GM12878 (cell line): ENCODE measurements at regions not wholly inside any gene's neighbourhood (a gene's known extent, or its start where the extent isn't known, plus 50 kb on each side); places are given as distances from the start of the nearest gene placed in this dataset.

Experiments
- ATAC-seq: fragments of 200-7000 bp; cut with Tn5 transposase; 3 replicates; pipeline ENCODE4 v1.9.1; 2020; ENCODE audit warnings: mild to moderate bottlenecking, moderate library complexity
- BruUV-seq: library from RNA; stranded (reverse); fragments of 400-500 nt; replicated peaks from 2 replicates; lab custom pipeline; 2021; lab: Mats Ljungman, UMichigan
- CTCF ChIA-PET: fragments of 300-600 bp; sonication (Branson Sonifier 250); formaldehyde crosslinking; extraction: SDS; loops from one replicate; lab custom pipeline; 2021; ENCODE audit warnings: inconsistent platforms; lab: Yijun Ruan, JAX
- POLR2A ChIA-PET: fragments of 350-600 bp; formaldehyde crosslinking; extraction: SDS; loops from one replicate; lab custom pipeline; 2021; ENCODE audit warnings: inconsistent platforms; lab: Charles Lee
- RAD21 ChIA-PET: fragments of 300-600 bp; sonication (Branson Sonifier 250); formaldehyde crosslinking; loops from one replicate; lab custom pipeline; 2023; ENCODE audit warnings: antibody characterized with exemption; ENCODE audit not compliant: unreplicated experiment; lab: Charles Lee
- SMC1A ChIA-PET: fragments of 300-600 bp; sonication (Branson Sonifier 250); formaldehyde crosslinking; loops from one replicate; lab custom pipeline; 2023; ENCODE audit not compliant: unreplicated experiment, uncharacterized antibody; lab: Charles Lee
- DNase-seq: peaks from one replicate; pipeline ENCODE4 v3.0.0-alpha.2; 2011; ENCODE audit warnings: low read depth, low spot score
- FAIRE-seq: peaks from 3 replicates; lab custom pipeline; 2011; peaks lifted over from hg19 to GRCh38; lab: Jason Lieb, UNC
- H2AFZ ChIP-seq: 2 replicates; pipeline ENCODE4 v1.6.0; 2011; ENCODE audit warnings: low read depth, low read length, control low read depth; ENCODE audit not compliant: control insufficient read depth
- H3K27ac ChIP-seq: 2 replicates; pipeline ENCODE4 v1.5.1; 2011; ENCODE audit warnings: control low read depth; ENCODE audit not compliant: control insufficient read depth, insufficient read depth
- H3K27me3 ChIP-seq, 2 experiments: replicated peaks in 1 of 2; 2 replicates each; pipeline versions ENCODE4 v1.6.0 to v1.6.1; 2011; ENCODE audit warnings: low read length in 1 of 2; ENCODE audit not compliant: control insufficient read depth in 2 of 2, insufficient read depth in 2 of 2
- H3K36me3 ChIP-seq, 2 experiments: 2 replicates each; pipeline ENCODE4 v1.5.1; 2011; ENCODE audit warnings: low read length in 1 of 2; ENCODE audit not compliant: control insufficient read depth in 2 of 2, insufficient read depth in 2 of 2
- H3K4me1 ChIP-seq: 2 replicates; pipeline ENCODE4 v1.6.1; 2011; ENCODE audit warnings: mild to moderate bottlenecking, low read length, moderate library complexity, mixed read lengths; ENCODE audit not compliant: control insufficient read depth, insufficient read depth
- H3K4me2 ChIP-seq: 2 replicates; pipeline ENCODE4 v1.6.0; 2011; ENCODE audit warnings: control low read depth; ENCODE audit not compliant: control insufficient read depth, insufficient read depth
- H3K4me3 ChIP-seq: fragments of 200-600 bp; sonication (generic); 2 replicates; pipeline ENCODE4 v1.5.1; 2016
- H3K79me2 ChIP-seq: 2 replicates; pipeline ENCODE4 v1.6.0; 2011; ENCODE audit warnings: low read length; ENCODE audit not compliant: control insufficient read depth, insufficient read depth
- H3K9ac ChIP-seq: 2 replicates; pipeline ENCODE4 v1.8.0; 2011; ENCODE audit warnings: low read length, control low read depth, mixed read lengths; ENCODE audit not compliant: control insufficient read depth, insufficient read depth
- H3K9me3 ChIP-seq: replicated peaks from 3 replicates; pipeline ENCODE4 v1.5.1; 2011; ENCODE audit warnings: mild to moderate bottlenecking, low read length; ENCODE audit not compliant: control insufficient read depth, insufficient read depth
- H4K20me1 ChIP-seq: 2 replicates; pipeline ENCODE4 v1.6.0; 2011; ENCODE audit not compliant: control insufficient read depth, insufficient read depth
- ATF7 ChIP-seq: fragments of 450-650 bp; IDR thresholded peaks from 2 replicates; pipeline ENCODE4 v1.6.1; 2016; ENCODE audit warnings: low read depth, mild to moderate bottlenecking
- CBFB ChIP-seq: IDR thresholded peaks from 2 replicates; pipeline ENCODE4 v1.6.1; 2016; ENCODE audit warnings: antibody characterized with exemption, low read depth
- CBX3 ChIP-seq: fragments of 200-600 bp; sonication (generic); IDR thresholded peaks from 2 replicates; pipeline ENCODE4 v1.6.1; 2016; ENCODE audit warnings: low read depth, borderline replicate concordance
- EZH2 ChIP-seq: IDR thresholded peaks from 2 replicates; pipeline ENCODE4 v1.6.1; 2012; ENCODE audit warnings: low read depth, mild to moderate bottlenecking, control low read depth, inconsistent platforms, low read length, borderline replicate concordance; ENCODE audit not compliant: control insufficient read depth
- FOXM1 ChIP-seq: IDR thresholded peaks from 2 replicates; pipeline ENCODE4 v1.6.1; 2012; ENCODE audit warnings: low read depth, mild to moderate bottlenecking, inconsistent platforms, low read length, moderate library complexity
- IKZF2 ChIP-seq, 2 experiments: fragments of 450-650 bp; IDR thresholded peaks; 2 replicates each; pipeline ENCODE4 v1.6.1; 2017; ENCODE audit warnings: mild to moderate bottlenecking in 2 of 2, moderate library complexity in 2 of 2
- KDM1A ChIP-seq: fragments of 200-600 bp; sonication (generic); IDR thresholded peaks from 2 replicates; pipeline ENCODE4 v1.6.1; 2016; ENCODE audit warnings: borderline replicate concordance
- NBN ChIP-seq: fragments of 450-650 bp; IDR thresholded peaks from 2 replicates; pipeline ENCODE4 v1.6.1; 2016
- RAD51 ChIP-seq: fragments of 450-650 bp; IDR thresholded peaks from 2 replicates; pipeline ENCODE4 v1.6.1; 2016; ENCODE audit warnings: moderate library complexity, mild to moderate bottlenecking, inconsistent platforms
- SMARCA5 ChIP-seq: fragments of 450-650 bp; IDR thresholded peaks from 2 replicates; pipeline ENCODE4 v1.6.1; 2017; ENCODE audit warnings: mild to moderate bottlenecking
- SPI1 ChIP-seq: IDR thresholded peaks from 2 replicates; pipeline ENCODE4 v1.6.1; 2011; ENCODE audit warnings: low read depth, mild to moderate bottlenecking, low read length, moderate library complexity, borderline replicate concordance; ENCODE audit not compliant: insufficient read depth
- STAT3 ChIP-seq: IDR thresholded peaks from 2 replicates; pipeline ENCODE4 v1.6.1; 2011; ENCODE audit warnings: low read depth, low read length, improper control_type of control experiment
- SUZ12 ChIP-seq: fragments of 200-600 bp; sonication (generic); IDR thresholded peaks from one replicate; pipeline ENCODE4 v1.6.1; 2018; ENCODE audit warnings: antibody characterized with exemption, mild to moderate bottlenecking; ENCODE audit not compliant: unreplicated experiment
- WRNIP1 ChIP-seq: IDR thresholded peaks from 2 replicates; pipeline ENCODE4 v1.6.1; 2011; ENCODE audit warnings: low read depth, low read length, improper control_type of control experiment, borderline replicate concordance
- WGBS: methylation state at CpG from one replicate; pipeline ENCODE4 v1.1.6; 2016; ENCODE audit warnings: low lambda C conversion rate; ENCODE audit not compliant: insufficient replicate concordance, insufficient coverage; ENCODE audit errors: missing lambda C conversion rate; 5-methylcytosine and 5-hydroxymethylcytosine counted together
- in situ Hi-C: fragments of 300-500 bp; cut with MboI; formaldehyde crosslinking; loops from 9 replicates; pipeline ENCODE4 v1.14.3; 2018; ENCODE audit warnings: mixed read lengths
- intact Hi-C: fragments of 100-400 bp; cut with micrococcal nuclease; formaldehyde crosslinking; loops from one replicate; pipeline ENCODE4 v1.14.2; 2022; ENCODE audit not compliant: unreplicated experiment
- TF ChIP-seq, protein P1 (sequence below): fragments of 450-650 bp; IDR thresholded peaks from 2 replicates; pipeline ENCODE4 v1.6.1; 2017; ENCODE audit warnings: mild to moderate bottlenecking
- TF ChIP-seq, protein P2 (sequence below): IDR thresholded peaks from 2 replicates; pipeline ENCODE4 v1.6.1; 2011; ENCODE audit warnings: low read depth, low read length, improper control_type of control experiment, borderline replicate concordance
- TF ChIP-seq, protein P3 (sequence below): IDR thresholded peaks from 2 replicates; pipeline ENCODE4 v1.6.1; 2012; ENCODE audit warnings: mild to moderate bottlenecking, low read depth, low read length
- TF ChIP-seq, protein P4 (sequence below): fragments of 450-650 bp; IDR thresholded peaks from 2 replicates; pipeline ENCODE4 v1.6.1; 2017; ENCODE audit warnings: antibody characterized with exemption, mild to moderate bottlenecking, moderate library complexity

DNA sequence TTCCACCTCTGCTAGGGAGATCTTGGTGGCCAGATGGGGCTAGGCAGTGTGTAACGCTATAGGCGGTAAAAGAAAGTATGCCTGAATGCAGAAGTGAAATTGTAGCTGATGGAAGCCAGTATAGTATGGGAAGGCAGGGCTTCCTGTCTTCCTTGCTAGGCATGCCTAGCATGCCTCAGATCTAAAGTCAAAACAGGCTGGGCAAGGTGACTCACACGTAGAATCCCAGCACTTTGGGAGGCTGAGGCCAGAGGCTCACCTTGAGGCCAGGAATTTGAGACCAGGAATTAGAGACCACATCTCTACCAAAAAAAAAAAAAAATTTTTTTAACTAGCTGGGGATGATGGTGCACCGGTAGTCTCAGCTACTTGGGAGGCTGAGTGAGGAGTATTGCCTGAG lies 281.7 kb upstream of the MTNR1B start:
- in situ Hi-C loops = no loop called here
- 55% methylated on average over 4 of the region's 4 CpGs for WGBS
- Histone ChIP-seq H3K36me3 (no peaks in the 10 kb centered on the region), H3K9me3 (no peaks in the 10 kb centered on the region), H3K4me1 (no peaks in the 10 kb centered on the region), H3K27me3 (no peaks in the 10 kb centered on the region), H4K20me1 (no peaks in the 10 kb centered on the region), H3K4me2 (no peak overlapping the region), H3K9ac (no peak overlapping the region), H3K79me2 (no peaks in the 10 kb centered on the region), H2AFZ (no peak overlapping the region), H3K27ac (no peak overlapping the region), H3K4me3 (no peak overlapping the region)
- ChIA-PET SMC1A (no interaction called here), CTCF (no interaction called here), RAD21 (no interaction called here), POLR2A (interaction anchor here (0.6 kb wide), 1 partner anchor 13 kb away, joined by 3 read pairs; no protein-coding TSS in a partner anchor)
- intact Hi-C loops = no loop called here
- no peak for FAIRE-seq
- BruUV-seq = no TSS peak
- no peak for DNase-seq
- ATAC-seq = no peak
- no peak for TF ChIP-seq WRNIP1
- no peak for TF ChIP-seq RAD51
- no peak for TF ChIP-seq EZH2
- TF ChIP-seq FOXM1 = no peak
- TF ChIP-seq, protein P1, sequence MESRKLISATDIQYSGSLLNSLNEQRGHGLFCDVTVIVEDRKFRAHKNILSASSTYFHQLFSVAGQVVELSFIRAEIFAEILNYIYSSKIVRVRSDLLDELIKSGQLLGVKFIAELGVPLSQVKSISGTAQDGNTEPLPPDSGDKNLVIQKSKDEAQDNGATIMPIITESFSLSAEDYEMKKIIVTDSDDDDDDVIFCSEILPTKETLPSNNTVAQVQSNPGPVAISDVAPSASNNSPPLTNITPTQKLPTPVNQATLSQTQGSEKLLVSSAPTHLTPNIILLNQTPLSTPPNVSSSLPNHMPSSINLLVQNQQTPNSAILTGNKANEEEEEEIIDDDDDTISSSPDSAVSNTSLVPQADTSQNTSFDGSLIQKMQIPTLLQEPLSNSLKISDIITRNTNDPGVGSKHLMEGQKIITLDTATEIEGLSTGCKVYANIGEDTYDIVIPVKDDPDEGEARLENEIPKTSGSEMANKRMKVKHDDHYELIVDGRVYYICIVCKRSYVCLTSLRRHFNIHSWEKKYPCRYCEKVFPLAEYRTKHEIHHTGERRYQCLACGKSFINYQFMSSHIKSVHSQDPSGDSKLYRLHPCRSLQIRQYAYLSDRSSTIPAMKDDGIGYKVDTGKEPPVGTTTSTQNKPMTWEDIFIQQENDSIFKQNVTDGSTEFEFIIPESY = no peak
- no peak for TF ChIP-seq SPI1
- TF ChIP-seq NBN = no peak
- TF ChIP-seq CBFB = no peak
- no peak for TF ChIP-seq SMARCA5
- no peak for TF ChIP-seq STAT3
- TF ChIP-seq SUZ12 = no peak
- TF ChIP-seq CBX3 = no peak
- TF ChIP-seq ATF7 = no peak
- TF ChIP-seq, protein P2, sequence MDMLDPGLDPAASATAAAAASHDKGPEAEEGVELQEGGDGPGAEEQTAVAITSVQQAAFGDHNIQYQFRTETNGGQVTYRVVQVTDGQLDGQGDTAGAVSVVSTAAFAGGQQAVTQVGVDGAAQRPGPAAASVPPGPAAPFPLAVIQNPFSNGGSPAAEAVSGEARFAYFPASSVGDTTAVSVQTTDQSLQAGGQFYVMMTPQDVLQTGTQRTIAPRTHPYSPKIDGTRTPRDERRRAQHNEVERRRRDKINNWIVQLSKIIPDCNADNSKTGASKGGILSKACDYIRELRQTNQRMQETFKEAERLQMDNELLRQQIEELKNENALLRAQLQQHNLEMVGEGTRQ = no peak
- TF ChIP-seq, protein P3, sequence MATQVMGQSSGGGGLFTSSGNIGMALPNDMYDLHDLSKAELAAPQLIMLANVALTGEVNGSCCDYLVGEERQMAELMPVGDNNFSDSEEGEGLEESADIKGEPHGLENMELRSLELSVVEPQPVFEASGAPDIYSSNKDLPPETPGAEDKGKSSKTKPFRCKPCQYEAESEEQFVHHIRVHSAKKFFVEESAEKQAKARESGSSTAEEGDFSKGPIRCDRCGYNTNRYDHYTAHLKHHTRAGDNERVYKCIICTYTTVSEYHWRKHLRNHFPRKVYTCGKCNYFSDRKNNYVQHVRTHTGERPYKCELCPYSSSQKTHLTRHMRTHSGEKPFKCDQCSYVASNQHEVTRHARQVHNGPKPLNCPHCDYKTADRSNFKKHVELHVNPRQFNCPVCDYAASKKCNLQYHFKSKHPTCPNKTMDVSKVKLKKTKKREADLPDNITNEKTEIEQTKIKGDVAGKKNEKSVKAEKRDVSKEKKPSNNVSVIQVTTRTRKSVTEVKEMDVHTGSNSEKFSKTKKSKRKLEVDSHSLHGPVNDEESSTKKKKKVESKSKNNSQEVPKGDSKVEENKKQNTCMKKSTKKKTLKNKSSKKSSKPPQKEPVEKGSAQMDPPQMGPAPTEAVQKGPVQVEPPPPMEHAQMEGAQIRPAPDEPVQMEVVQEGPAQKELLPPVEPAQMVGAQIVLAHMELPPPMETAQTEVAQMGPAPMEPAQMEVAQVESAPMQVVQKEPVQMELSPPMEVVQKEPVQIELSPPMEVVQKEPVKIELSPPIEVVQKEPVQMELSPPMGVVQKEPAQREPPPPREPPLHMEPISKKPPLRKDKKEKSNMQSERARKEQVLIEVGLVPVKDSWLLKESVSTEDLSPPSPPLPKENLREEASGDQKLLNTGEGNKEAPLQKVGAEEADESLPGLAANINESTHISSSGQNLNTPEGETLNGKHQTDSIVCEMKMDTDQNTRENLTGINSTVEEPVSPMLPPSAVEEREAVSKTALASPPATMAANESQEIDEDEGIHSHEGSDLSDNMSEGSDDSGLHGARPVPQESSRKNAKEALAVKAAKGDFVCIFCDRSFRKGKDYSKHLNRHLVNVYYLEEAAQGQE = no peak
- TF ChIP-seq KDM1A = no peak
- no peak for TF ChIP-seq IKZF2 (IDR thresholded peaks at IDR 0.05)
- TF ChIP-seq, protein P4, sequence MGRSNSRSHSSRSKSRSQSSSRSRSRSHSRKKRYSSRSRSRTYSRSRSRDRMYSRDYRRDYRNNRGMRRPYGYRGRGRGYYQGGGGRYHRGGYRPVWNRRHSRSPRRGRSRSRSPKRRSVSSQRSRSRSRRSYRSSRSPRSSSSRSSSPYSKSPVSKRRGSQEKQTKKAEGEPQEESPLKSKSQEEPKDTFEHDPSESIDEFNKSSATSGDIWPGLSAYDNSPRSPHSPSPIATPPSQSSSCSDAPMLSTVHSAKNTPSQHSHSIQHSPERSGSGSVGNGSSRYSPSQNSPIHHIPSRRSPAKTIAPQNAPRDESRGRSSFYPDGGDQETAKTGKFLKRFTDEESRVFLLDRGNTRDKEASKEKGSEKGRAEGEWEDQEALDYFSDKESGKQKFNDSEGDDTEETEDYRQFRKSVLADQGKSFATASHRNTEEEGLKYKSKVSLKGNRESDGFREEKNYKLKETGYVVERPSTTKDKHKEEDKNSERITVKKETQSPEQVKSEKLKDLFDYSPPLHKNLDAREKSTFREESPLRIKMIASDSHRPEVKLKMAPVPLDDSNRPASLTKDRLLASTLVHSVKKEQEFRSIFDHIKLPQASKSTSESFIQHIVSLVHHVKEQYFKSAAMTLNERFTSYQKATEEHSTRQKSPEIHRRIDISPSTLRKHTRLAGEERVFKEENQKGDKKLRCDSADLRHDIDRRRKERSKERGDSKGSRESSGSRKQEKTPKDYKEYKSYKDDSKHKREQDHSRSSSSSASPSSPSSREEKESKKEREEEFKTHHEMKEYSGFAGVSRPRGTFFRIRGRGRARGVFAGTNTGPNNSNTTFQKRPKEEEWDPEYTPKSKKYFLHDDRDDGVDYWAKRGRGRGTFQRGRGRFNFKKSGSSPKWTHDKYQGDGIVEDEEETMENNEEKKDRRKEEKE = no peak
